Stomach (tissue), 8 donors: ENCODE measurements at regions not wholly inside any gene's neighbourhood (a gene's known extent, or its start where the extent isn't known, plus 50 kb on each side); places are given as distances from the start of the nearest gene placed in this dataset.

Experiments used
- DNase-seq, 2 donors: peaks; one replicate each; pipeline versions ENCODE4 v3.0.0 to v3.0.0-alpha.2; 2013 to 2019
- H3K27ac ChIP-seq, 5 donors: fragments of 200-600 bp in 4 of 5; sonication (generic) in 4 of 5; one replicate each; pipeline ENCODE4 v1.5.1; 2013 to 2019; ENCODE audit warnings: mild to moderate bottlenecking in 1 of 5, moderate library complexity in 1 of 5
- H3K27me3 ChIP-seq, 3 donors: fragments of 200-600 bp; sonication (generic); one replicate each; pipeline ENCODE4 v1.5.1; 2017 to 2019; ENCODE audit warnings: mixed run types in 1 of 3
- H3K36me3 ChIP-seq, 4 donors: fragments of 200-600 bp; sonication (generic); 1 replicate in 3 of 4; 2 replicates in 1 of 4; pipeline ENCODE4 v1.5.1; 2016 to 2019
- H3K4me1 ChIP-seq, 4 donors: fragments of 200-600 bp; sonication (generic); one replicate each; pipeline ENCODE4 v1.5.1; 2016 to 2019
- H3K4me3 ChIP-seq, 4 donors: fragments of 200-600 bp; sonication (generic) in 3 of 4; one replicate each; pipeline ENCODE4 v1.5.1; 2016 to 2019; ENCODE audit warnings: mild to moderate bottlenecking in 1 of 4
- H3K9me3 ChIP-seq, 4 donors: fragments of 200-600 bp; sonication (generic); one replicate each; pipeline ENCODE4 v1.5.1; 2016 to 2019
- CTCF ChIP-seq, 7 experiments: fragments of 450-650 bp in 4 of 7; fragments of 200-600 bp in 3 of 7; sonication (generic) in 3 of 7; IDR thresholded peaks; one replicate each; pipeline ENCODE4 v1.5.1; 2016 to 2019; ENCODE audit warnings: antibody characterized with exemption in 7 of 7, control low read depth in 2 of 7, mild to moderate bottlenecking in 1 of 7
- EP300 ChIP-seq: sonication (generic); formaldehyde crosslinking; IDR thresholded peaks from one replicate; pipeline ENCODE4 v1.6.1; 2017; ENCODE audit warnings: antibody characterized with exemption
- POLR2A ChIP-seq, 4 donors: fragments of 450-650 bp; IDR thresholded peaks; one replicate each; pipeline ENCODE4 v1.6.1; 2016; ENCODE audit warnings: antibody characterized with exemption in 4 of 4, control low read depth in 2 of 4, mild to moderate bottlenecking in 1 of 4, moderate library complexity in 1 of 4
- POLR2AphosphoS5 ChIP-seq, 3 donors: sonication (generic); formaldehyde crosslinking; IDR thresholded peaks; one replicate each; pipeline ENCODE4 v1.6.1; 2016; ENCODE audit warnings: antibody characterized with exemption in 3 of 3
- WGBS, 5 donors: extraction: QIAGEN DNeasy Blood & Tissue Kit in 3 of 5; methylation state at CpG; one replicate each; pipeline versions ENCODE4 v1.1.5 to v1.1.7; 2013 to 2018; 5-methylcytosine and 5-hydroxymethylcytosine counted together
- intact Hi-C: fragments of 100-400 bp; cut with DNase I; formaldehyde crosslinking; loops from one replicate; pipeline ENCODE4 v1.15.1; 2023; ENCODE audit warnings: low total_unique reads
- donor health status: healthy with polysubstance abuse.
- donor health status: Bipolar disorder and iron deficiency.
- donor health status: healthy.

GRCh38 chr2:18050001-18050400 lies 171.5 kb downstream of the KCNS3 start:
- Histone ChIP-seq H3K27me3 (no peaks in the 10 kb centered on the region), H3K36me3 (no peaks in the 10 kb centered on the region), H3K9me3 (no peaks in the 10 kb centered on the region), H3K4me3 (no peak overlapping the region), H3K4me1 (peaks cover 0 to 27% (median 8%) of the 10 kb centered on the region in 4 donors), H3K27ac (no peak overlapping the region)
- TF ChIP-seq POLR2AphosphoS5 (IDR thresholded peaks at IDR 0.05) (no peak), POLR2A (IDR thresholded peaks at IDR 0.05) (no peak), EP300 (no peak), CTCF (IDR thresholded peaks at IDR 0.05) (no peak)
- DNase-seq: no peak
- intact Hi-C loops: no loop called here
- WGBS, 5 donors: 87 to 90% (median 89%) methylated on average over 4 to 6 of the region's 6 CpGs

GRCh38 chr2:18049325-18049724 lies 170.9 kb downstream of the KCNS3 start:
- Histone ChIP-seq H3K27ac (no peak overlapping the region), H3K27me3 (no peaks in the 10 kb centered on the region), H3K9me3 (no peaks in the 10 kb centered on the region), H3K4me1 (peaks cover 0 to 27% (median 8%) of the 10 kb centered on the region in 4 donors), H3K36me3 (no peaks in the 10 kb centered on the region), H3K4me3 (no peak overlapping the region)
- DNase-seq: no peak
- intact Hi-C loops: no loop called here
- TF ChIP-seq EP300 (no peak), CTCF (IDR thresholded peaks at IDR 0.05) (no peak), POLR2A (IDR thresholded peaks at IDR 0.05) (no peak), POLR2AphosphoS5 (IDR thresholded peaks at IDR 0.05) (no peak)
- WGBS, 5 donors: 49 to 78% (median 66%) methylated on average over 4 of the region's 4 CpGs

GRCh38 chr2:18047896-18048657 lies 169.6 kb downstream of the KCNS3 start:
- no peaks in the 10 kb centered on the region for H3K36me3 ChIP-seq
- intact Hi-C loops: no loop called here
- WGBS, 5 donors: 58 to 73% (median 68%) methylated on average over 10 of the region's 10 CpGs
- no peak for TF ChIP-seq CTCF (IDR thresholded peaks at IDR 0.05)
- no peak for TF ChIP-seq POLR2A (IDR thresholded peaks at IDR 0.05)
- TF ChIP-seq EP300: no peak
- no peak for TF ChIP-seq POLR2AphosphoS5 (IDR thresholded peaks at IDR 0.05)
- no peaks in the 10 kb centered on the region for H3K27me3 ChIP-seq
- DNase-seq: peak in 1 of 2 donors; percentile 33
- no peak overlapping the region for H3K4me3 ChIP-seq
- H3K9me3 ChIP-seq: no peaks in the 10 kb centered on the region
- peaks cover 0 to 27% (median 8%) of the 10 kb centered on the region in 4 donors for H3K4me1 ChIP-seq
- H3K27ac ChIP-seq: peak overlapping the region in 2 of 5 donors; percentile 27 to 36

GRCh38 chr2:18047213-18047611 lies 168.7 kb downstream of the KCNS3 start:
- Histone ChIP-seq H3K27ac (peak overlapping the region in 1 of 5 donors; percentile 14), H3K4me1 (peaks cover 0 to 27% (median 8%) of the 10 kb centered on the region in 4 donors), H3K9me3 (no peaks in the 10 kb centered on the region), H3K4me3 (no peak overlapping the region), H3K36me3 (no peaks in the 10 kb centered on the region), H3K27me3 (no peaks in the 10 kb centered on the region)
- no peak for DNase-seq
- 64 to 75% (median 68%) methylated on average over 4 of the region's 4 CpGs for WGBS, 5 donors
- intact Hi-C loops: no loop called here
- TF ChIP-seq EP300 (no peak), POLR2AphosphoS5 (IDR thresholded peaks at IDR 0.05) (no peak), POLR2A (IDR thresholded peaks at IDR 0.05) (no peak), CTCF (IDR thresholded peaks at IDR 0.05) (no peak)
